ENCODE measurements at regions not wholly inside any gene's neighbourhood (a gene's known extent, or its start where the extent isn't known, plus 50 kb on each side); places are given as distances from the start of the nearest gene placed in this dataset.

DNA sequence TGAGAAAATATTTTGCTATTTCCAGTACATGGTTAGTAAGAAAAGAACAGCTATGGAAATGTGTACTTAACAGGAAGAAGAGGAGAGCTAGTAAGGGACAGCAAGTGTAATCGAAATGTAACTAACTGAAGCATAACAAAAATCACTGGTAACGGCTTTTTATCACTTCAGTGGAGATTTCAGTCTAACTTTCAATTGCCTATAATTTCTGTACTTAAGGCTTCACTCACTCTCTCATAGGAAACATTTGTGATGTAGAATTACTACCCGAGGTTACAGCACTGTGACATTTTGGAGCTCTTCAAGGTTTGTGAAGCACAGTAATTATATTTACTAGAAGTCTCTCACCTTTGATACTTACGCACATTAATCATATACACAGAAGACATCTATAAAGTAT lies 1119.1 kb downstream of the AMY1C start:
- no peak for TF ChIP-seq CTCF (conservative IDR thresholded peaks at IDR 0.05; ENCODE audit: low read depth, low read length)
- no peak for TF ChIP-seq EZH2 (IDR thresholded peaks at IDR 0.05; ENCODE audit: borderline replicate concordance, low read depth, low read length, poor library complexity, severe bottlenecking)

Measured in A673 (cell line).